NCI-H345 treated with DMSO at 0.1 percent for 48 hours (cell line): ENCODE measurements at regions not wholly inside any gene's neighbourhood (a gene's known extent, or its start where the extent isn't known, plus 50 kb on each side); places are given as distances from the start of the nearest gene placed in this dataset.

Source experiments
- DNase-seq: peaks from one replicate; lab custom pipeline; 2025; ENCODE audit not compliant: unreplicated experiment; lab: John Stamatoyannopoulos, UW

DNA sequence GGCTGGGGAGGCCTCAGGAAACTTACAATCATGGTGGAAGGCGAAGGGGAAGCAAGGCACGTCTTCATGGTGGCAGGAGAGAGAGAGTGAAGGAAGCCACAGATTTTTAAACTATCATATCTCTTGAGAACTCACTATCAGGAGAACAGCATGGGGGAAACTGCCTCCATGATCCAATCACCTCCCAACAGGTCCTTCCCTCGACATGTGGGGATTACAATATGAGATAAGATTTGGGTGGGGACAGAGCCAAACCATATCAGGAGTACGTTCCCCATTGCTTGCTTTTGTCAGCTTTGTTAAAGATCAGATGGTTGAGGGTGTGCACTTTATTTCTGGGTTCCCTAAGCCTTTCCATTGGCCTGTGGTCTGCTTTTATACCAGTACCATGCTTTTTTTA lies 53.7 kb upstream of the E2F8 start:
- DNase-seq = no peak

- DNase-seq = no peak
Observed at GRCh38 chr11:19291064-19291463, 50.3 kb upstream of the E2F8 start.
